ENCODE measurements at regions not wholly inside any gene's neighbourhood (a gene's known extent, or its start where the extent isn't known, plus 50 kb on each side); places are given as distances from the start of the nearest gene placed in this dataset.

- Histone ChIP-seq H3K36me3 (no peaks in the 10 kb centered on the region), H3K27me3 (ENCODE audit: low read depth) (no peaks in the 10 kb centered on the region), H3K4me3 (no peak overlapping the region), H3K9me3 (replicated peaks) (no peaks in the 10 kb centered on the region), H3K27ac (replicated peaks) (no peak overlapping the region), H3K4me1 (peaks cover 24% of the 10 kb centered on the region)
- intact Hi-C loops (cut with micrococcal nuclease): loop anchor here (10.0 kb wide), 3 partner anchors 142 to 452 kb away; no protein-coding TSS in a partner anchor
- no peak for TF ChIP-seq CTCF (IDR thresholded peaks at IDR 0.05; ENCODE audit: borderline replicate concordance)
- DNase-seq: no peak
Observed at GRCh38 chr5:145682197-145682899, 152.8 kb downstream of the PRELID2 start.

GRCh38 chr5:145681686-145682085 lies 153.5 kb downstream of the PRELID2 start:
- TF ChIP-seq CTCF (IDR thresholded peaks at IDR 0.05; ENCODE audit: borderline replicate concordance): peak; percentile 77
- Histone ChIP-seq H3K36me3 (no peaks in the 10 kb centered on the region), H3K4me1 (peaks cover 24% of the 10 kb centered on the region), H3K27me3 (ENCODE audit: low read depth) (no peaks in the 10 kb centered on the region), H3K9me3 (replicated peaks) (no peaks in the 10 kb centered on the region), H3K27ac (replicated peaks) (peak overlapping the region; percentile 53), H3K4me3 (no peak overlapping the region)
- intact Hi-C loops (cut with micrococcal nuclease): loop anchor here (10.0 kb wide), 3 partner anchors 143 to 453 kb away; no protein-coding TSS in a partner anchor
- no peak for DNase-seq

- intact Hi-C loops (cut with micrococcal nuclease): loop anchor here (10.0 kb wide), 3 partner anchors 144 to 454 kb away; no protein-coding TSS in a partner anchor
- no peak for TF ChIP-seq CTCF (IDR thresholded peaks at IDR 0.05; ENCODE audit: borderline replicate concordance)
- no peak overlapping the region for H3K4me3 ChIP-seq
- no peaks in the 10 kb centered on the region for H3K36me3 ChIP-seq
- H3K27me3 ChIP-seq (ENCODE audit: low read depth): no peaks in the 10 kb centered on the region
- DNase-seq: no peak
- peaks cover 24% of the 10 kb centered on the region for H3K4me1 ChIP-seq
- H3K27ac ChIP-seq (replicated peaks): peak overlapping the region; percentile 53
- no peaks in the 10 kb centered on the region for H3K9me3 ChIP-seq (replicated peaks)
Observed at GRCh38 chr5:145681216-145681615, 153.9 kb downstream of the PRELID2 start.

DNA sequence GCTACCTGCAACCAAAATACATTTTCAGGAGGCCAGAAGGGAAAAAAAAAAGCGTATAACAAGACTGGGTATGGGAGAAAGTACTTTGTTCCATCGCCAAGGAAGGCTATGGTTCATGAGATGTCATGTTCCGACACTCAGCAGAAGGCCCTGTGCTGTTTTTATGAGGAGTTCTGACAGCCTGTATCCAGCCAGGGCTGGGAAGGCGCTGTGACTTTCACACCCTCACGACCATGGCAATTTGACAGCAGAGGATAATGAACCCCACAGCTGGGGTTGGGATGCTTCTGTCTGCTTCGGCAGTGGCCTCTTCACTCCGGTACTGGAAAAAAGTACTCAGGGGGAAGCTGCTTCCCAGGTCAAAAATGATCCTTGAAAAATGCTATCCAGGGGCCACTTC lies 154.4 kb downstream of the PRELID2 start:
- Histone ChIP-seq H3K27ac (replicated peaks) (peak overlapping the region; percentile 53), H3K36me3 (no peaks in the 10 kb centered on the region), H3K27me3 (ENCODE audit: low read depth) (no peaks in the 10 kb centered on the region), H3K9me3 (replicated peaks) (no peaks in the 10 kb centered on the region), H3K4me1 (peaks cover 24% of the 10 kb centered on the region), H3K4me3 (no peak overlapping the region)
- no peak for TF ChIP-seq CTCF (IDR thresholded peaks at IDR 0.05; ENCODE audit: borderline replicate concordance)
- intact Hi-C loops (cut with micrococcal nuclease): loop anchor here (10.0 kb wide), 3 partner anchors 144 to 454 kb away; no protein-coding TSS in a partner anchor
- peak; percentile 25 for DNase-seq

DNA sequence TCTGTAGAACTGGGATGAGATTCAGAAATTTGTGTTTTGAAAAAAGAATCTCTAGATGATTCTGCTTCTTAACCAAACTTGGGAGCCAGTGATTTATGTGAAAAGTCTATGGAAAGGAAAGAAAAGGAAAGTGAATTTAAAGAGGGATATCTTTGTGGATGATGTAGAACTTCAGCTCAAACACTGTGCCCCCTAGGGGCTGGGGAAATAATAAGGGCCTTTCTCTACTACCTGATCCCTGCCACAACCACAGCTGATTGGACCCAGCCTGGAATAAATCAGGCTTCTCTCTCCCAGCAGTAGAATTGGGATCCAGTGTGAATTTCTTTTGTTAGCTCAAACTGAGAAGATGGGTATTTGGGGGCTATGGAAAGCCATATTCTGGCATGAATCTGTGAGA lies 155.0 kb downstream of the PRELID2 start:
- Histone ChIP-seq H3K4me3 (no peak overlapping the region), H3K9me3 (replicated peaks) (no peaks in the 10 kb centered on the region), H3K27me3 (ENCODE audit: low read depth) (no peaks in the 10 kb centered on the region), H3K36me3 (no peaks in the 10 kb centered on the region), H3K27ac (replicated peaks) (peak overlapping the region; percentile 53), H3K4me1 (peaks cover 24% of the 10 kb centered on the region)
- no peak for DNase-seq
- TF ChIP-seq CTCF (IDR thresholded peaks at IDR 0.05; ENCODE audit: borderline replicate concordance): peak; percentile 27
- intact Hi-C loops (cut with micrococcal nuclease): loop anchor here (10.0 kb wide), 3 partner anchors 145 to 455 kb away; no protein-coding TSS in a partner anchor
